Psoas muscle (tissue), 7 donors: ENCODE measurements at regions not wholly inside any gene's neighbourhood (a gene's known extent, or its start where the extent isn't known, plus 50 kb on each side); places are given as distances from the start of the nearest gene placed in this dataset.

Experiments
- ATAC-seq, 4 donors: fragments of 200-7000 bp; cut with Tn5 transposase; one replicate each; pipeline ENCODE4 v1.9.1; 2020; ENCODE audit warnings: moderate library complexity in 3 of 4, mild to moderate bottlenecking in 2 of 4
- DNase-seq, 2 donors: peaks; one replicate each; pipeline ENCODE4 v3.0.0-alpha.2; 2020
- H3K27ac ChIP-seq: fragments of 200-600 bp; one replicate; pipeline ENCODE4 v1.8.0; 2022
- H3K27me3 ChIP-seq, 3 donors: fragments of 200-600 bp in 1 of 3; one replicate each; pipeline versions ENCODE4 v1.6.1 to v1.8.0; 2013 to 2022; ENCODE audit warnings: low read length in 2 of 3, mild to moderate bottlenecking in 2 of 3, moderate library complexity in 1 of 3; ENCODE audit not compliant: insufficient read depth in 3 of 3
- H3K36me3 ChIP-seq, 2 donors: fragments of 200-600 bp in 1 of 2; one replicate each; pipeline versions ENCODE4 v1.6.1 to v1.8.0; 2013 to 2022; ENCODE audit warnings: low read depth in 1 of 2, mild to moderate bottlenecking in 1 of 2, moderate library complexity in 1 of 2; ENCODE audit not compliant: insufficient read depth in 1 of 2
- H3K4me1 ChIP-seq: fragments of 200-600 bp; one replicate; pipeline ENCODE4 v1.8.0; 2022
- H3K4me3 ChIP-seq: fragments of 200-600 bp; one replicate; pipeline ENCODE4 v1.8.0; 2022; ENCODE audit warnings: mild to moderate bottlenecking
- H3K9me3 ChIP-seq: fragments of 200-600 bp; one replicate; pipeline ENCODE4 v1.8.0; 2022
- CTCF ChIP-seq: fragments of 200-600 bp; IDR thresholded peaks from one replicate; pipeline ENCODE4 v1.8.0; 2022; ENCODE audit warnings: antibody characterized with exemption
- WGBS, 3 donors: extraction: QIAGEN DNeasy Blood & Tissue Kit; methylation state at CpG; one replicate each; pipeline versions ENCODE4 v1.1.6 to v1.1.7; 2013; 5-methylcytosine and 5-hydroxymethylcytosine counted together
- intact Hi-C, 2 donors: fragments of 100-400 bp; cut with DNase I; formaldehyde crosslinking; loops; one replicate each; pipeline versions ENCODE4 v1.11.0 to v1.14.2; 2022
- donor health status: healthy with polysubstance abuse.
- donor health status: DM: no; HTN: no; CAD: no; lungs with moderate emphysema.
- donor health status: Bipolar disorder and iron deficiency.
- donor health status: healthy.
- donor health status: DM: yes; HTN: yes; CAD: no.
- donor health status: DM: no; HTN: no; CAD: no.
- donor health status: DM: yes; HTN: yes; CAD: no.

GRCh38 chr7:96531331-96531730, 178.3 kb downstream of the SEM1 start:
- 79 to 100% (median 87%) methylated on average over 1 of the region's 1 CpG for WGBS, 3 donors
- H3K27me3 ChIP-seq = peaks cover 0 to 3% (median 0%) of the 10 kb centered on the region in 3 donors
- H3K9me3 ChIP-seq = no peaks in the 10 kb centered on the region
- TF ChIP-seq CTCF = no peak
- H3K4me3 ChIP-seq = no peak overlapping the region
- H3K4me1 ChIP-seq = no peaks in the 10 kb centered on the region
- H3K36me3 ChIP-seq = no peaks in the 10 kb centered on the region
- no peak for DNase-seq
- intact Hi-C loops = no loop called here
- no peak overlapping the region for H3K27ac ChIP-seq
- ATAC-seq = no peak

- Histone ChIP-seq H3K9me3 (no peaks in the 10 kb centered on the region), H3K27me3 (peaks cover 0 to 4% (median 3%) of the 10 kb centered on the region in 3 donors), H3K27ac (no peak overlapping the region), H3K4me3 (no peak overlapping the region), H3K4me1 (no peaks in the 10 kb centered on the region), H3K36me3 (no peaks in the 10 kb centered on the region)
- 92 to 94% (median 94%) methylated on average over 1 of the region's 1 CpG for WGBS, 3 donors
- no peak for TF ChIP-seq CTCF
- DNase-seq (no peak), ATAC-seq (no peak)
- intact Hi-C loops = no loop called here
Measured at GRCh38 chr7:96530786-96531185, 178.9 kb downstream of the SEM1 start.

GRCh38 chr7:96527133-96527827, 182.4 kb downstream of the SEM1 start:
- Histone ChIP-seq H3K9me3 (no peaks in the 10 kb centered on the region), H3K4me3 (no peak overlapping the region), H3K27ac (no peak overlapping the region), H3K27me3 (peaks cover 0 to 4% (median 3%) of the 10 kb centered on the region in 3 donors), H3K4me1 (no peaks in the 10 kb centered on the region), H3K36me3 (no peaks in the 10 kb centered on the region)
- WGBS, 3 donors = 74 to 77% (median 77%) methylated on average over 9 of the region's 9 CpGs
- no peak for ATAC-seq
- DNase-seq = no peak
- TF ChIP-seq CTCF = no peak
- intact Hi-C loops = no loop called here

- ATAC-seq = no peak
- intact Hi-C loops = no loop called here
- H3K9me3 ChIP-seq = no peaks in the 10 kb centered on the region
- no peaks in the 10 kb centered on the region for H3K4me1 ChIP-seq
- H3K4me3 ChIP-seq = no peak overlapping the region
- no peaks in the 10 kb centered on the region for H3K36me3 ChIP-seq
- H3K27me3 ChIP-seq = peaks cover 0 to 4% (median 3%) of the 10 kb centered on the region in 3 donors
- DNase-seq = no peak
- H3K27ac ChIP-seq = no peak overlapping the region
- no peak for TF ChIP-seq CTCF
- 39 to 64% (median 53%) methylated on average over 1 of the region's 1 CpG for WGBS, 3 donors
Measured at GRCh38 chr7:96526496-96526895, 183.2 kb downstream of the SEM1 start.
